SIG-M5 treated with dmso at 0.1 percent for 504 hours (cell line): ENCODE measurements at regions not wholly inside any gene's neighbourhood (a gene's known extent, or its start where the extent isn't known, plus 50 kb on each side); places are given as distances from the start of the nearest gene placed in this dataset.

Experiments
- DNase-seq: peaks from one replicate; lab custom pipeline; 2025; ENCODE audit not compliant: unreplicated experiment; lab: John Stamatoyannopoulos, UW

- no peak for DNase-seq
Observed at GRCh38 chr7:88515301-88515700, 208.6 kb upstream of the STEAP4 start.

- no peak for DNase-seq
Observed at GRCh38 chr7:88509341-88509740, 202.6 kb upstream of the STEAP4 start.

GRCh38 chr7:88500131-88500530, 193.4 kb upstream of the STEAP4 start:
- no peak for DNase-seq

DNA sequence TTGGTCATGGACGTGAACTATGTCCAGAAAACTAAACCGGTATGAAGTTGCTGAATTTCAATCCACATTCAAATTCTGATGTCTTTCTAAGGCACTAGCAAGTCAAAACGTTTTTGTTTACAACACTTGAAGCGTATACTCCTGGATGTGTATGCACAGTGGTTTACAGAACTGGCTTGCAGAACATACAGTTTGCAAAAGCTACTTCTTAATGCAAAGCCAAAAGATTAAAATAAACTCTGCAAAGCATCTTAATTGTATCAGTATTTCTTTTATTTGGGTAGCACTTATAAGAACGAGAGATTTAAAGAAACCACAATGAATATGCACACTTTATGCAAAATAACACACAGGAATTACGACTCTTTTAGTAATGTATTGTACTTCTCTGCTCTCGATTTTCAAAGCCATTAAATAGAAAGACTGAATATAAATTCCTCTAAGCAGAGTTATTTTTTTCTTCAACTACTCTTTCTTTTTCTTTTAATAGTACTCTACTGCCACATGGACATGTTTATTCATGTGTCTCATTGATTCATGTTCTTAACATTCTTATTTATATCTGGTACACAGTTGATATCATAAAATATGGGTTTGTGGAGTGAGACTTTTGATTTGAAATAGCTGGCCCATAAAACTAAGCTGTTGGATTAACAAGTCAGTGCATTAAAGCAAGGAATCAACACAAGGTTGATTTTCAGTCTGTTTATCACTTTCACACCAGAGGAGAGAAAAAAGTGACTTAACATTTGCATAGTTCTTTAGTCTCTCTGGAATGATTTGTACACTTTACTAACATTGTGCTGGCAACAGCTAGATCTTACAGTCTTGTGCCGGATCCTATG, 189.4 kb upstream of the STEAP4 start:
- no peak for DNase-seq

DNA sequence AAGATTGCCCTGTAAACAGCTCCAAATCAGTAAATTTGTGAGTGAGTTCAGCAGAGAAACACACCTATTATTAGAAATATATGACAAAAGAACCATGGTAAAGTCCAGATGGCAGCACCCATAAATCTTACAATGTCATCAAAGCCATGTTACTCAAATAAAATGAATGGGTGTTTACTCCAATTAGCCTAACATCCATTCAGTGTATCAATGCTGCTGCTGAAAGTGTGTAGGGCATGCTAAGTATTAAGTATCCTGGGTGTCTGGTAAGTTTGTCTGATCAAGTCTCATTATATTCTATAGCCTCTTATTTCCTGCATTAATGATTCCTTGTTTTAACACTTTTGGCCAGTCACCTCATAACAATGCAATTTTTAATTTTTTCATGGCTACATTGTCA, 185.5 kb upstream of the STEAP4 start:
- DNase-seq = no peak

GRCh38 chr7:88490874-88491273, 184.2 kb upstream of the STEAP4 start:
- DNase-seq = no peak

DNA sequence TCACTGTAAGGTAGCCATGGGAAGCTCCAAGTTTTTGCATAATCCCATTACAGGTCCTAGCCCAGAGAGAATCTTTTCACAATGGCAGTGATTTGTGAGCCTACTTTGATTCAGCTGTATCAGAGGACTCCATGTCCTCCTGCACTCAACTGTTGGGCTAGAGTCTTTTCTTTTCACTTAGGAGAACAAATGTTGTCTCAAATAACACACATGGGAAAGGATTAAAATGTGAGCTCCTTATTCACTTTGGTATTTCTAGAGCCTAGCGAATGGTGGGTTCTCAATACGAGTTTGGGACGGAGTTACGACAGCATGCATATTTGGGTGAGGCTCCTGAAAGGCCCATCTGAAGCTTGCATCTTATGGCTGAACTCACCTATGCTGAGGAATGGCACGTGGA, 183.5 kb upstream of the STEAP4 start:
- no peak for DNase-seq

GRCh38 chr7:88485821-88486220, 179.1 kb upstream of the STEAP4 start:
- no peak for DNase-seq

DNA sequence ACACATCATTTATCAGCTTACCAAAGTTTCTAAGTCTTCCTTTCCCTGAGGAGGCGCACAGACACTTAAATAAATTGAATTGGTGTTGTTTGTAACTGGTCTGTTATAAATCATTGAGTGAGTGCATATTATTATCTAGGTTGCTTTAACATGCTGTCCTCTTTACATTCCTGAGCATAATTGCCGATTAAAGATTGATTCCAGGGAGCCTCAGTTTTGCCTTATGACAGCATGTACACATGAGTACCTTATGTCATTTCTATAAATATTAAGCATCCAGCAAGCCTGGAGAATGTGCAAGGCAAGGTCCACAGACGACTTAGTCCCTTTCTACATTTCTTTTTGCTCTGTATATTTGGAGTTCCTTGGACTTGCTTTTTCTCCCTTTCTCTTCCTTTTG, 177.9 kb upstream of the STEAP4 start:
- no peak for DNase-seq

DNA sequence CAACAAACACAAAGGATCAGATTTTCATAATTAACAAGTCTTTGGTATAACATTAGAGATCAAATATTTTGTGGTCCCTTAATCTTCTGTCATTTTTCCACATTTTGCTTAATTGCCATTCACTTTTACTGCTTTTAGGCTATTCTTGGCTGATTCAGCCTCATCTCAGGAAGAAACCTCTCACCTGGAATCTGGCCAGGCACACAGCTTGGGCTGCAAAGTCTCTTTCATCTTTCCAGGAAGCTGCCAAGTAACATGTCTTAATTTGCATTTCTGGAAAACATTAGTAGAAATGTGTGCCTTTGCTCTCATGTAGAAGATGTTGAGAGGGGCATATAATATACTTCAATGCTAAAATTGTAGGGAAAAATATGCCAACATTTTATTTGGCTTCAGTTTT, 174.2 kb upstream of the STEAP4 start:
- DNase-seq = no peak

GRCh38 chr7:88480271-88480670, 173.6 kb upstream of the STEAP4 start:
- no peak for DNase-seq

GRCh38 chr7:88477976-88478375, 171.3 kb upstream of the STEAP4 start:
- DNase-seq = no peak

DNA sequence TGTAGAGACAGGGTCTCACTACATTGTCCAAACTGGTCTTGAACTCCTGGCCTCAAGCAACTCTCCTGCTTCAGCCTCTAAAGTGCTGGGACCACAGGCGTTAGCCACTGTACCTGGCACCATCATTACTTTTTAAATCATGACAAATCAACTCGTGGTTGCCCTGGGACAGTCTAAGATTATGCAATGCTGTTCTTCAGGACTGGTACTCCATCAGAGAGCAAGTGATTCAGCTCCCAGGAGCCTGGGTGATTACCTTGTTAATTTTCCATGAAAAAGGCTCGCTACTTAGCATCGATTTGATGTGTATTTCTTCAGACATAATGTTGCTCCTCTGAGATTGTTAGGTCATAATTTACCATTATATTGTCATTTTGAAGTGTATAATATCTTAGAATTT, 158.9 kb upstream of the STEAP4 start:
- no peak for DNase-seq

DNA sequence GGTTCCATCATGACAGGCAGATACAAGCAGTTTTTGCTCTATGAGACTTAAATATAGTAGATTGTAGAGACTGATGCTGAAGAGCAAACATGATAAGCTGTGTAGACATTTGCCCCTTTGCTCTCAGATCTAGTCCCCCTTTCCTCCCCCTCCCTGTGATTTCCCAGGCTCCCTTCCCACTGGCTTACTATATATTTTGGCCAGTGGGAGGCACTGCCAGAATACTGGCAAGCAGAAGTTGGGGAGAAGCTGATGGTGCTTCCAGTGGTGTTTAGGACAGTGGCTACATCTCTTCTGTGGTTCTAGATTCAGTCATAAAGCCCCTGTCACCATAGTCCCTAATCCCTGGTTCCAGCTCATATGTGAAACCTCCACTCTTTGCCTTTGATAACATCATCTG, 156.1 kb upstream of the STEAP4 start:
- DNase-seq = no peak

GRCh38 chr7:88460650-88461049, 154.0 kb upstream of the STEAP4 start:
- DNase-seq = no peak

DNA sequence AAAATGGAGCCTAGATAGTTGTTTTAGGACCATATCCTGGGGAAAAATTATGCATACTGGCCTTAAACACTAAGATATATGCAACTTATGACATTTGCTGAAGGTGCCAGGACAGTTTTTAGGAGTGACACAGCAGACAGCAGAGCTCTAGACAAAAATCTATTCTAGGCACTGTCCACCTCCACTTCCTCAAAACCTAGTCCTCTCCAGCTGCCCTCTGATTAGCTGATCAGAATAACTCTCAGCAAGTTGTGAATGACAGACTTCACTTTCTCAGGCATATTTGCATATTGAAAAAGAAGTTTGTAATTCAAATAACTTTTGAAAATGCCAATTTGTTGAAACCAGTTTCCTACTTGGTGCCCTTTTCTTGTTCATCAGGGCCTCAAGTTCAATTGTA, 152.3 kb upstream of the STEAP4 start:
- DNase-seq = no peak

DNA sequence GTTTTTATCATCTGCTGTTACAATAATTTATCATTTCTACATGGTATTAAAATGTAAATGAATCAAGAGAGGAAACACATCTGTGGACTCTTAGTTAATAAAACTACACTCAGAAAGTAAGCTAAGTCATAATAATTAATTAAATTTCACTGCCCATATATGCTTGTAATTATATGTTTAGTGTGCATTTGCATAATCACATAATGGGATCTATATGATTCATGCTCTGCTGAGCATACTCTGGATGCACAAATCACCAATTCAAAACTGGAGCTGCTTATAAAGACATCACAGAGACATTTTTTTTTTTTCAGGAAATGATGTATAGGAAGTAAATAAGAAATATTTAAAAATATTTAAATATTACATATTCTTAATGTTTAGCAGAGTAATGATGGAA, 151.6 kb upstream of the STEAP4 start:
- DNase-seq = no peak

- no peak for DNase-seq
Observed at GRCh38 chr7:88457320-88457719, 150.6 kb upstream of the STEAP4 start.

GRCh38 chr7:88456490-88456889, 149.8 kb upstream of the STEAP4 start:
- no peak for DNase-seq

DNA sequence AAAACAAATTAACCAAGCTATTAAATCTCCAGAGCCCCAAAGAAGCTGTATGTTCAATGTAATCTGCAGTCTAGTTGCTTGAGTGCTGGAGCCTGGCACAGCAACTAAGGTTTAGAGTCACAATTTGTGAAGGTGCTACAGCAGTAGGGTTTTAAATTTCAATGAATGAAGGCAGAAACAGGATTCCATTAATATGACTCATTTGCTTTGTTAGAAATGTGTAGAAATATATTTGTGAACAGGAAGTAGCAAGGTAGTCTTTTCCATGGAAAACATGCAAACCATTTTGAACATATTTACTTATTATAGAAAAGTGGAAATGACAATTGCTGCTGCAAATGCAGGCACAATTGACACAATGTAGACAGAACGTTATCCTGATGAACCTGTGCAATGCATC, 149.0 kb upstream of the STEAP4 start:
- no peak for DNase-seq

DNA sequence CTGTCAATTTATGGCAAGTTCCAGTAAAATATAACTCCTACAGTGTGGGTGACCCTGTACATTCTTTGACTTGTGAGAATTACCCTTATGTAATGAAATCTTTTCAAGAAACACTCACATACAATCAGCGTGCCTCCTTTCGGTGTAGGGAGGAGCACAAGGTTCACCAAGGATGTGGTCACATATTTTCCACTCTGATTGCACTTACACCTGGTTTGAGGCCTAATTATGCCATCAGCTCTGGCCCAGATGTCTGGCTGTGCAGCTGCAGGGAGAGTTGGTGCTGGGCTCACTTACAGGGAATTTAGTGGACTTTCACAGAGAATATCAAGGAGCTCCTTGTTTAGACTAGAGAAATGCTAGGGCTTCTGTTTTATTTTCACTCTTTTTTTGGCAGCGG, 146.0 kb upstream of the STEAP4 start:
- no peak for DNase-seq

DNA sequence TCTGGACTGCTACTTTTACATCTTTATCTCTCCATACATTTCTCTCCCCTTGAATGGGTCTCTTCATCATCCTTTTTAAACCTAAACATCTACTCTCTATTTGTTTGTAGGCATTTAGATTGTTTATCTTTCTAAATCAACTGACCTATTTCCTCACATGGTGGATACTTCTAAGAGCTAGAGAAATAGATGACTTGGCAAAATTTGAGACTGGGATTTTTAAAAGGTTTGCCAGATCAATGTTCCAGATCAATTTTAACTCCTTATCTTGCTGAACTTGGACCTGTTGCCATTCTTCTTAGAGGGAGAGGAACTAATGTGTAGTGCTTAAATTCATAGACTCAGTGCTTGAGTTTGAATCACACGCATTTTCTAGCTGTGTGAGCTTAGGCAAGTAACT, 144.2 kb upstream of the STEAP4 start:
- DNase-seq = no peak

DNA sequence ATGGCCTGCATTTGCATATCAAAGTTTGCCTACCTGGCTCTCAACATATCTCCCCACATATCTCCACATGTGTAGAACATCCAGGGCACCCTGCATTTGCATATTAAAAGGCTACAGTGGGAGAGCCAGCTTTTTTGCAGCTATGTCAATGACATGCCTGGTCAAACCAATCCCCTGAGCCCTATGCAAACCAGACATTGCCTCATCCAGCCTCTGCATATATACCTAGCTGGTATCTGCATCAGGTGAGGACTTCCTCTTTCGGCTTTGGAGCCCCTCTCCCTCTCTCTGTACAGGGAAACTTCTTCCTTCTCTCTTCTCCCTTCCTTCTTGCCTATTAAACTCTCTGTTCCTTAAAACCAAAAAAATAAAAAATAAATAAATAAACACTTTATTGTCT, 142.7 kb upstream of the STEAP4 start:
- DNase-seq = no peak
